Fibroblast of skin of scalp (primary cell): ENCODE measurements at regions not wholly inside any gene's neighbourhood (a gene's known extent, or its start where the extent isn't known, plus 50 kb on each side); places are given as distances from the start of the nearest gene placed in this dataset.

ENCODE experiments used
- DNase-seq: peaks from one replicate; pipeline ENCODE4 v3.0.0-alpha.2; 2013

DNA sequence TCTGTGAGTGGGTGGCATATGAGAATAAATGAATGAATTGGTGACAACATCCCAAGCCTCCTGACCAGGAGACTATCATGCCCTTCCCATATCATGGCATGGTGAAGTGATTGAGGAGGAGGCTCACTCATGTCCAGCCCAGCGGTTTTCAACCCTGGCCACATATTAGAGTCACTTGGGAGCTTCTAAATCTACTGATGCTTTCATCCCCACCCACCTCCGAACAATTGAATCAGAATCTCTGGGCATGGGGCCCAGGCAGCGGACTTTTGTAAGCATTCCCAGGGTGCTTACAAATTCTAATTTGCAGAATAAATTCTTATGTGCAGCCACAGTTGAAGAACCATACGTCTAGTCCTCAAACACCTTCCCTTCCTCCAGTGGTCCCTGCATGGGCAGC, 81.7 kb upstream of the SEC11C start:
- DNase-seq, result peak; percentile 22

- DNase-seq, result no peak
Observed at GRCh38 chr18:59059140-59059539, 80.5 kb upstream of the SEC11C start.

GRCh38 chr18:59060551-59060950, 79.1 kb upstream of the SEC11C start:
- DNase-seq, result no peak

DNA sequence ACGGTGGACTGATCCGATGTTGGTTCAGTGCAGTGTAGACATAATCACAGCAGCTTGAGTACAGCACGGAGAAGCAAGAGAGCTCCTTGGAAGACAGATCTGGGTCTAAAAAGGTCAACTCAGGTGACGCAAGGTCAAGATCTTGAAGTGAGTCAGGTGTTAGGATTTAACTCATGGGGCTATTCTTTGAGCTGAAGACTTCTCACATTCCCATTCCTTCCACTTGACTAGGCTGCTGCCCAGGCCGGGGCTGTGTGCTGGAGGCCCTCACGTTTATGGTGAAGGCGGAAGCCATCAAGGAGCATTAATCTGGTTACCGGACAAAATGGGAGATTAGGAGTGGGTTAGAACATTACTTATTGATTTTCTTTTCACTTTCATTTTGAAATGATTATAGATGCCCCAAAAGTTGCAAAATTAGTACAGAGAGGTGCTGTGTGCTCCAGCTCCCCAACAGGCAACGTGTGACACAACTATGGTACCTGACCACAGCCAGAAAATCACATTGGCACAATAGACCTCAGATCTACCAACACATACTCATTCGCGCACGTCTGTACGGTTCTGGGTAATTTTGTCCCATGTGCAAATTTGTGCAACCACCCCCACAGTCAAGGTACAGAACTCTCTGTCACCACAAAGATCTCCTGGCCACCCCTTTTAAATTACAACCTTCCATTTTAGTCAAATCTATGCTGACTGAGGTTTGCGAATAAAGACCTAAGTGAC, 77.6 kb upstream of the SEC11C start:
- no peak for DNase-seq

- DNase-seq, result no peak
Observed at GRCh38 chr18:59062643-59063006, 77.1 kb upstream of the SEC11C start.

DNA sequence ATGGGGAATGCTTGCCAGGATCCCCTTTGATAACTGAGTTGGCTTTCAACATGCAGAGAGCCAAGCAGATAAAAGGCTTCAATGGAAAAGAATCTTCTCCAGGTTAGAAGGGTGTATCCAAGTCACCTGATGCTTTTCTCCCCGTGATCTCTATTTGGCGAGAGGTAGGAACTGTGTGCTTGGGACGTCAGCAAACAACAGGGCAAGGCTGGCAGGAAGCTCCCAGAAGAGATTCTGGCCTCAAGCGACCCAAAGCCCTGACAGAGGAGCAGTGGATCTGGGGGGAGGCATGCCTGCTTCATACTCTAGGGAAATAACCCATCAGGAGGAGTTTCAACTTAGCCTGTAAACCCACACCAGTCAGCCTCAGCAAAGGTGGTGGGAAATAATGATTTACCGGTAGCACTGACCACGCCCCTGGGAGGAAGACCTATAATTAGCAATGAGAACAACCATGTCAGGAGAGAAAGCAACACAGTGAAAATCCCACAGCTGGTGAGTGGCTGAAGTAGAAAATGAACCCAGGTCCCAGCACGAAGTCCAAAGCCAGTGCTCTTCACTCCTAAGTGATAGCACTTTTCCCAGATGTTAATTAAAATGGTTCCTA, 76.3 kb upstream of the SEC11C start:
- DNase-seq, result no peak

DNA sequence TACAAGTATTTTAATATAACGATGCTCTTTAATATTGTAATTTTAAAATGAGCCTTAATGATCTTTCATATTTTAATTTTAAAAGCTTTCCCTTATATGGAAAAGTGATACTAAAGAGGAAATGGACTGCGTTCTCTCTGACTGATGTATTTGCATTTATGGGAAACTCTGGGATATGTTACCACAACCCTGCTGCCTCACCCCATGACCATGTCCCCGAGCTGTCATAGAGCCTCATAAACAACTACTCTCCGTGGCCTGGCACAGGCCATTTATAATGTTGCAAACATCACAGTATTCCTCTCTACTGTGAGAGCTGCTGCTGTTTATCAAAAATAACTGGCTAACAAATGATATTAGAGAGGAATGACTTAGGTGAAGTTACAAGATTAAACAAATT, 75.8 kb upstream of the SEC11C start:
- DNase-seq, result no peak

- no peak for DNase-seq
Observed at GRCh38 chr18:59065684-59066083, 74.0 kb upstream of the SEC11C start.

DNA sequence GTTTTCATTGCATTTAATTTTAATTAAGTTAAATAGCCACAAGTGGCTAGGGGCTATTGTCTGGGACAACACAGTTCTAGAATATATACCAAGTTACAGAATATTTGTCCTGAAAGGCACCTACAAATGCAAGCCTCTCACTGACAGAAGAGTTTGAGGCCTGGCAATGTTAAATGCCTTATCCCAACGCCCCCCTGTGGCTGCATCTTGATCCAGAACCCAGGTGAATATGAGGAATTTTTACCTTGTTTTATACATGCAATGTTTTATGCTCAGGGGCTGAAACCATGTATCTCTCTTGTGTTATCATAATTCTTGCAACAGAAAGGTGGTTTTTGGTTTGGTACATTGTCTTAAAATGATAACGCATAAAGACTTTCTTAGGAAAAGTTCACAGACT, 71.8 kb upstream of the SEC11C start:
- no peak for DNase-seq

- DNase-seq, result no peak
Observed at GRCh38 chr18:59068276-59069071, 71.2 kb upstream of the SEC11C start.

DNA sequence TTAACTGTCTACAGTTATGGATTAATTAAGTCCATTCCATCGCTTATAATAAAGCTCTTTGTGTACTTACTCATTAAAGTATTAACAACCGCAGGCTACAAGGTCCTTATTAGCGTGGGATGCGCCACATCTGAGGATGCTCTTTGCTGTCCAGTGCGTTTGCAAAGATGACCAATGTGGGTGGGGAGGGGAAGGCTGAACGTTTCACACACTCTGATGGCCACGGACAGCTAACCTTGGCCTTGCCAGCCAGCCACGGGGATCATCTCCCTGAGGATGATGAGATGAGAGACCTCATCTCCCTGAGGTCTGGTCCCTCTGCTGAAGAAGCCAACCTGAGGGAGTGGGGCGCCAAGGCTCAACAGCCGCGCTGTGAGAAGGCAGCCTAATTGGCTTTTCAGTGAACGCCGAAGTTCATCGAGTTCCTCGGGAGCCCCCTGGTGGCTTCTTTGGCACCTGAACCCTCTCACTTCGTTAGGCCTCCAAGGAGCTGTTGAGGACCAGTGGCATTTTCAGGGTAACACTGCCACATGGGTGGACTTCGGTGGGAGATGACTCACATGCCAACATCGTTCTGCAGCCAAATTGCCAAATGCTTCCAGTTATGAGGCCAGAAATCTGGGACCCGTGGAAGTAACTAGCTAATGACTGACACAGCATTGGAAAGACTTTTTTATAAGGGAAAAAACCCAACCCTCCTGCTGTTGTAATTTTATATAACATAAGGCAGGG, 69.3 kb upstream of the SEC11C start:
- DNase-seq, result peak; percentile 80

DNA sequence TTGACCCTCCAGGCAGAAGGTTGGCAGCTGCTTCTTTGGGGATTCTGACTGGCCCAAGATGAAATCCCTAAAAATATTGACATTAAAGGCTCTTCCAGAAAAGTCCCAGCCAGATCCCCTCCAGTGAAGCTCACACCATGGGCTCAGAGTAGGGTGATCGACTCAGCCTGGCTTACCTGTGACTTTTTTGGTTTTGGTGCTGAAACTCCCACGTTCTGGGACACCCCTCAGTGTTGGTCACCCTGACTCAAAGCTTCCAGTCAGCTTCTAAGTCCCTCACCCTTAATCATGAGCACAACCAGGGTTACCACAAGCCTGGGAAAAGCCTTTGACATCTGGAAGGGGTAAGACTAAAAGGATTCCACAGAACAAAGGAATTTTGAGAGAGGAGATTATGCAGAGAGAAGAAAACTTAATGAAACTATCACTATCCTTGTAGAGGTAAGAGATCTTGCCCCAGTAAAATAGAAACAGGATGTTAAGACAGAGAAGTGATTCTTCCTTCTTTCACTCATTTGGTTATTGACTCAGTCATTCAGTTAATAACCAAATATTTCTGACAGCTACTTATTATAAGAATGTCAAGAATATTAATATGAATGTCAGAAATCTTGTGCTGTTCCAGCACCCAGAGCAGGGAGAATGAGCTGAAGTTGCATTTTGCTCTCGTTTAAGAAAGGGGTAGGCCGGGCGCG, 66.8 kb upstream of the SEC11C start:
- no peak for DNase-seq

GRCh38 chr18:59075923-59076322, 63.8 kb upstream of the SEC11C start:
- no peak for DNase-seq

GRCh38 chr18:59079264-59079663, 60.4 kb upstream of the SEC11C start:
- DNase-seq, result no peak

GRCh38 chr18:59079687-59080501, 59.8 kb upstream of the SEC11C start:
- peak; percentile 13 for DNase-seq

DNA sequence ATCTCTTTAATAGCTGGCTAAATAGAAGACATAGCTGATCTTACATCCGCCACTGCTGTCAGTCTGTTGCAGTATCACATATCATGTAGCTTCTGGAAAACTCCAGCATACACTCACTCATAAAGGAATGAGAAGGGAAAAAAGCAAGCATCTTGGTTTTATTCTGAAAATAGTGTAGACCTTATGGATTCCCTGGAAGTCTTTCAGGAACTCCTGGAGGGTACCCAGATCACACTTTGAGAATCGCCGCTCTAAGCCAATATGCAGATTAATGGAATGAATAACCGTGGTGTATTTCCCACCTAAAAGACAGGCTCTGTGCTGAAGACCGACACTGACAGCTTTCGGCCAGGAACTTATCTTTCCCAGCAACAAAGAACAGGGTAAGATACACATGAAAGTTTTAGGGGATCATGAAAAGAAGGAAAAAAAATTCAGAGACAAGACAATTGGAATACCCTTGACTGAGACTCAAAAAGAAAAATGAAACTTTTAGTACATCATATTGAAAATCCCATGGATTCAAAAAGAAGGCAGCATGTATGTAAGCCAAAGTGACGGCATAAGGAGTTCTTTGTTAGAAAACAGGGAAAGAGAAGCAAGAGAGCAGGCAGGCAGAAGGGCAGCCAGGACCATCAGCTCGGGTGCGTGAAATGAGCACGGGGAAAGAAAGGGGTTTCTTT, 56.4 kb upstream of the SEC11C start:
- DNase-seq, result no peak

DNA sequence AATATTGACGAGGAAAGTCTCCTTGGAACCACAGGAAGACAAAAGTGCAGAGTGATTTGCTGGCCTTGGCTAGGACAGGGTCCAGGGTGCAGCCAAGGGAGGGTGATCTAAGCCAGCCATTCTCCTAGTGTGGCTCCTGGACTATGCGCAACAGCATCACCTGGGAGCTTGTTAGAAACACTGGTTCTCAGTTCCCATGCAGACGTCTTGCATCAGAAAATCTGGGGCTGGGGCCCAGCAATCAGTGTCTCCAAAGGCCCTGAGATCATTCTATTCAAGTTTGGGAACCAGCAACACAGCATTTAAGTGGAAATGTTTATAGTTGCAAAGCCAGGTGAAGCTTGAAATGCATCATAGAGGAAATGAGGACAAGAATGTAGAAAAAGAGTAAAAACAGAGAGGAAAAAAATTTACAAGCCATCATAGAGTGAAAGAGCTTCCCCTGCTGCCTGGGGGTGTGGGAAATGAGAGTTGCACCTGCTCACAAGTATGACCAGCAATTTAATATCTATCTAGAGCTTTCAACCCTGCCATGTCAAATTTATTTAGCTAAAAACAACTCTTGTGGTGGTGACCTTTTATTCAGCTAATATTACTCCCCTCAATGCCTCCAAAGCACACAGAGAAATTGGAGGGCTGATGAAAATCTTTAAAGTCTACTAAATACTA, 54.4 kb upstream of the SEC11C start:
- no peak for DNase-seq

- DNase-seq, result peak; percentile 54
Observed at GRCh38 chr18:59085797-59086196, 53.9 kb upstream of the SEC11C start.

DNA sequence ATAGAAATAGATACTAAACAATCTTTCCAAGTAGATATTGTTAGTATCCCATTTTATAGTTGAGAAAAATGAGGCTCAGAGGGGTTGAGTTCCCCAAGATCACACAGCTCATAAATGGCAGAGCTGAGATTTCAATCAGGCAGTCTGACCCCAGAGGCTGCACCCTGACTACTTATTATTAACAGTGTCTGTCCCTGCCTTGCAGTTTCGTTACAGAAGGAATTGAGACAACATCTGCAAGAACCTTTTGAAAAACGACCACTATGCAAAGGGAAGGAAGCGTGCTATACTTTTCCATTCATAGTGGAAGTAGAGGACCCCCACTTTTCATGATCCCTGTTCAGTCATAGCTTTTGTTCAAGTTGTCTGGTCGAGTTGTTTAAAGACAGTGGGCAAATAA, 53.2 kb upstream of the SEC11C start:
- no peak for DNase-seq

DNA sequence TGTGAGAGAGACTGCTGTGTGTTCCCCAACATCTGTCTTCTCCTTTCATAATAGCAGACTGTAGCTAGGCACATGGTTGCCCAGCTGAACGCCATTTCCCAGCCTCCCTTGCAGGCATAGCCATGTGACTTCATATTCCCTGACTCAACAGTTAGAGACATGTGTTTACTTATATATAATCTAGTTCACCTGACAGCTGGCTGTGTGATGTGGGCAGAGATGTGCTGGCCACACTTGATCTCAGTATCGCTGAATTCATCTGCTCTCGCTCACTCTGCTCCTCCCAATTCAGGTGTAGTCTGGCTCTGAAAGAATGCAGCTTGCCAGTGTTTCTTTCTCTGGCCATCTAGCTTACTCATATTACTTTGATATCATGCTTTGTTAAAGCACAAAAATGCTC, 52.3 kb upstream of the SEC11C start:
- no peak for DNase-seq
